Nucleus accumbens (tissue), 56 donors: ENCODE measurements at regions not wholly inside any gene's neighbourhood (a gene's known extent, or its start where the extent isn't known, plus 50 kb on each side); places are given as distances from the start of the nearest gene placed in this dataset.

Experiments used
- DNase-seq, 56 donors: peaks; one replicate each; lab custom pipeline; 2025; lab: John Stamatoyannopoulos, UW

DNA sequence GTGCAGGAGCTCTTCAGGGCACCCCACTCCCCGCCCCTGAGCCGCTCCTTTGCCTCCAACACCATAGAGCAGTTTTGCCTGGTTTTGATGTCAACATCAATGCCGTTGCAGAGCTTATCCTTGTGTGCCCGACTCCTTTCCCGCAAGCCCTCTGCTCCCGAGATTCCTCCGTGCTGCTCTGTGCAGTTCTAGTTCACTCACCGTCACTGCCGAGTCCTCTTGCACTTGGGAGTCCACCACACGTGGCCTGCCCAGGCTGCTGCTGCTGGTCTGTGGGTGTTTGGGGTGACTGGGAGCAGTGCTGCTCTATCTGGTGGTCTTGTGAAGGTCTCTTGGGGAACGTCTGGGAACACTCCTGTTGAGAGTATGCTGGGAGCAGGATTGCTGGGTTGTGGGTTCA lies 63.8 kb upstream of the ANO1 start:
- no peak for DNase-seq

DNA sequence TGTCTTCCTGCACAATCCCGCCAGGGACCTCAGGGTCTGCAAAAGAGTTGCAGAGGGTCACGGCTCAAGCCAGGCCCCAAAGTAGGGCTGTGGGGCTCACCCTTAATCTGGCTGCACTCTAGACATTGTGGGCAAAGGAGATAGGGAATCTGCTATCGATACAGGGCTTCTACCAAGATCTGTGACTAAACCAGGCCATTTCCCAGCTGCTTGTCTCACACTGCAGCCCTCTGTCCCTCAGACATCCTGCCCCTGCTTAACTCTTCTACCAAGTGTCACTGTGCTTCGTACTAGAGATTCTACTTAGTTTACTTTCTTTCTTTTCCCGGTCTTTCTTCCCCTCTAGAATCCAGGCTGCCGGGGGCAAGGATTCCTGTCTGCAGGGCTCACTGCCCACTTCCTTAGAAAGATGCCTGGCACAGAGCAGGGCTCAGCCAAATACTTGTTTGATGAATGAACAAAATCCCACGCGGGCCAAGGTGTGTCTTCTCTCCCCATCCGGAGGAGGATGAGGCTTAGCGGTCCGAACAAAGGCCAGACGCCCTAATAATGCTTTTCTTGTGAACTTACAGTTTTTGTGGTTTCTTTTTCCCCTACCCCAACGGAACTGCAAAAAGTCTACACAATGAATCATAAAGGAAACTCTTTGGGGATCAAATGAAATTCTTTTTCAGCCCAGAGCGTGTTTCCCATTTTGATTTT lies 61.3 kb upstream of the ANO1 start:
- DNase-seq, result no peak

- DNase-seq, result no peak
Observed at GRCh38 chr11:70018816-70019215, 59.3 kb upstream of the ANO1 start.

GRCh38 chr11:70019576-70020011 lies 58.5 kb upstream of the ANO1 start:
- no peak for DNase-seq

DNA sequence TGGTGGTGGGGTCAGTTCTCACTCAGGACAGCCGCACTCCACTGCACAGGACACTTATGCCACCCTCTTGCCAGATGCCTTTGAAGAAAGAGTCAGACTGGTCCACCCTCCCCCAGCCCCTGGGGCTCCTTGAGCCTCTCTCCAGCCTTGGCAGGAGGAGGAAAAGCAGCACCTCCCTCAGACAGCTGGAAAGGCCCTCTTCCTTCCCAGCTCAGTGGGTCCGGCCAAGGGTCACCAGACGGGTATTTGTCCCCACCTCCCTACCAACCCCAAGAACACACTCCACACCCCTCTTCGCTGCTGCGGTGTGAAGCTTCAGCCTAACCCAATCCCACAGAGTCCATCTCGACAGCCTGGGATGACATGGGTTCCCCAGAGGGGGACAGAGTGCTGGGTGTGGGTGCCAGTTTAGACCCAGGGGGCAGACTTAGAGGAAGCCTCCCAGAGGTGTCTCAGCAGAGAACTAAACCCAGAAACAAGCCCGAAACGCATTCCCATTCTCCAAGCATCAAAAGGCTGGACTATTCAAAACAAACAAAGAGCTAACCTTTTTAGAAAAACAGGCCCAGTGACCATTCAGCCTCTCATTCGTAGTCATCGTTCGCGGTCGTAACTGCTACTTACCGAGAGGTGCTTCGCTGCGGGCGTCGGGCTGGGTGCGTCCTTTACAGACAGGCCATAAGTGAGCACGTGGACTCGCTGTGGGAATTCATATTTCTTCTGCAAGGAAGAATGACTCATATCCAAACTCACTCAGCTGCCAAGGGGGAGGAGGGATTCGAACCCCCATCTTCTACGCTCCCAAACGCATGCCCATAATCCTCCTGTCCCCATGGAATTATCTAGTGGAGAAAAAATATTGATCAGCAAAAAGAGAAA lies 57.5 kb upstream of the ANO1 start:
- DNase-seq, result no peak

DNA sequence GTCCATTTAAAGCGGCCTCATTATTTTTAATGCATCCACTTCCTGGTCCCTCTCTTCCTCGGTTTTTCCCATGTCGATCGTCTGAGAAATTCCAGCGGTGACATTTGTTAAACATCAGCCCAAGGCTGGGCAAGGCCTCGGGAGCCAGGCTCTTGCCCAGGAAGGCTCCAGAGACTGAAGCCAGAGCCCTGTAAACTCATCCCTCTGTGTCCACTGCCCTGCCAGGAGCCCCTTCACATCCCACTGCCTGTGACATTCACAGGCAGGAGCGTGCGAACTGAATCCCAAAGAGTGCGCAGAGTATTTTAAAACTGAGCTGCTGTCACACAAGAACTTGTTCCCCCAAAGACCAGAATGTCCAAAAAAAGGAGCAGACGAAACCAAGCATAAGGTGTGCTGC lies 56.5 kb upstream of the ANO1 start:
- DNase-seq, result no peak

GRCh38 chr11:70024036-70024772 lies 53.9 kb upstream of the ANO1 start:
- DNase-seq, result no peak

- DNase-seq, result no peak
Observed at GRCh38 chr11:70024773-70025045, 53.4 kb upstream of the ANO1 start.

GRCh38 chr11:70025308-70025707 lies 52.8 kb upstream of the ANO1 start:
- no peak for DNase-seq

DNA sequence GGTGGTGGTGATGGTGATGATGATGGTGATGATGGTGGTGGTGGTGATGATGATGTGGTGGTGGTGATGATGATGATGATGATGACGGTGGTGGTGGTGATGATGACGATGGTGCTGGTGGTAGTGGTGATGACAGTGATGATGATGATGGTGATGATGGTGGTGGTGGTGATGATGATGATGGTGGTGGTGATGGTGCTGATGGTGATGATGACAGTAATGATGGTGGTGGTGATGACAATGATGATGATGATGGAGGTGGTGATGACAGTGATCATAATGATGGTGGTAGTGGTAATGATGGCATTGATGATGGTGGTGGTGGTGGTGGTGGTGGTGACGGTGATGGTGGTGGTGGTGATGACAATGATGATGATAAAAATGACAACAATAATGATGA lies 52.1 kb upstream of the ANO1 start:
- no peak for DNase-seq

DNA sequence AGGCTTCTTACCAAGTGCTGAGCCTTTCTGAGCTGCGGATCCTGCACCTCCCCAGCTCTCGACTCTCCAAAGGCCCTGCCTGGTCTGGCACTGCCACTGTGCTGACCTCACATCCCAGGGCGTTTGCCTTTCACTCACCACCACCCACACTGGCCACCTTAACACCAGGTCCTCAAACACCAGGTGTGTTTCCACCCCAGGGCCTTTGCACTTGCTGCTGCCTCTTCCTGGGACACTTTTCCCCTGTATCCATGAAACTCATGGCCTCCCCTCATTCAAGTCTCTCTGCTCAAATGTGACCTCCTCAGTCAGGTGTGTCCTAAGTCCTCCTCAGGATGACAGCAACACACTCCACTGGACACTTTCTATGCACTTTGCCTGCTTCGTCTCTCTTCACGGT lies 51.4 kb upstream of the ANO1 start:
- no peak for DNase-seq

DNA sequence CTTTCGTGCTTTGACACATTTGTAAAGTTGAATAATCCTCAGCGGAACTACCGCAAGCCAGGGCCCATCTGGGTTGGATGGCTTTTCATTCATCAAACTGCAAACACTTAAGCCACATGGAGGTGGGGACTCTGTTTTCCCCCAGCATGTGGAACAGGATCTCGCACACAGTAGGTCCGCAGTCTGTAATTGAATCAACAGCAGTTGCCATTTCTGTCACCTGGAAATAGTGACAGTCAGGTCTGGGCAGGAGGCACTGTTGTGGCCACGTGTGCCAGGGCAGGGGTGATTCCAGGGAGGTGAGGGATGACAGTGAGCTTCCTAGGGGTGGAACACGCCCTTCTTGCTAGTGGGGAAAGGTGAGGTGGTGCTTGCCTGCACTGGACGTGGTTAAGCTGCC lies 50.7 kb upstream of the ANO1 start:
- no peak for DNase-seq

GRCh38 chr11:70028147-70028855 lies 49.8 kb upstream of the ANO1 start:
- no peak for DNase-seq
